GM12878 (cell line): ENCODE measurements at regions not wholly inside any gene's neighbourhood (a gene's known extent, or its start where the extent isn't known, plus 50 kb on each side); places are given as distances from the start of the nearest gene placed in this dataset.

ENCODE experiments used
- ATF7 ChIP-seq: fragments of 450-650 bp; IDR thresholded peaks from 2 replicates; pipeline ENCODE4 v1.6.1; 2016; ENCODE audit warnings: low read depth, mild to moderate bottlenecking
- BCLAF1 ChIP-seq: fragments of 450-650 bp; IDR thresholded peaks from 2 replicates; pipeline ENCODE4 v1.6.1; 2017; ENCODE audit warnings: antibody characterized with exemption, mild to moderate bottlenecking, moderate library complexity
- CTCF ChIP-seq, 3 experiments: IDR thresholded peaks in 2 of 3; conservative IDR thresholded peaks in 1 of 3; 2 replicates each; pipeline ENCODE4 v1.5.1; 2011; ENCODE audit warnings: low read depth in 3 of 3, low read length in 3 of 3, mild to moderate bottlenecking in 3 of 3, control low read depth in 2 of 3, moderate library complexity in 2 of 3, inconsistent platforms in 1 of 3, mixed read lengths in 1 of 3; ENCODE audit not compliant: control insufficient read depth in 2 of 3, insufficient read depth in 1 of 3; ENCODE audit errors: extremely low read depth in 1 of 3
- E4F1 ChIP-seq: fragments of 450-650 bp; IDR thresholded peaks from 2 replicates; pipeline ENCODE4 v1.6.1; 2018; ENCODE audit warnings: borderline replicate concordance, mild to moderate bottlenecking; ENCODE audit not compliant: partially characterized antibody
- GATAD2B ChIP-seq: fragments of 450-650 bp; conservative IDR thresholded peaks from 2 replicates; pipeline ENCODE4 v1.6.1; 2017; ENCODE audit warnings: low read depth, mild to moderate bottlenecking, moderate library complexity
- HDGF ChIP-seq: fragments of 450-650 bp; IDR thresholded peaks from 2 replicates; pipeline ENCODE4 v1.6.1; 2016; ENCODE audit warnings: antibody characterized with exemption
- JUND ChIP-seq: IDR thresholded peaks from 2 replicates; pipeline ENCODE4 v1.6.1; 2012; ENCODE audit warnings: low read depth, mild to moderate bottlenecking, low read length, improper control_type of control experiment, moderate library complexity
- MYC ChIP-seq: IDR thresholded peaks from 2 replicates; pipeline ENCODE4 v1.6.1; 2011; ENCODE audit warnings: mild to moderate bottlenecking, low read length, moderate library complexity, inconsistent platforms; ENCODE audit not compliant: insufficient read depth, insufficient replicate concordance, insufficient read length, severe bottlenecking
- PAX5 ChIP-seq: IDR thresholded peaks from 2 replicates; pipeline ENCODE4 v1.6.1; 2011; ENCODE audit warnings: low read depth, low read length, borderline replicate concordance
- TF ChIP-seq, protein P1 (sequence below): fragments of 450-650 bp; IDR thresholded peaks from 2 replicates; pipeline ENCODE4 v1.6.1; 2016; ENCODE audit warnings: mild to moderate bottlenecking, moderate library complexity, borderline replicate concordance
- TF ChIP-seq, protein P2 (sequence below): IDR thresholded peaks from 2 replicates; pipeline ENCODE4 v1.6.1; 2011; ENCODE audit warnings: low read depth, low read length, improper control_type of control experiment, borderline replicate concordance
- TF ChIP-seq, protein P3 (sequence below): fragments of 450-650 bp; IDR thresholded peaks from 2 replicates; pipeline ENCODE4 v1.6.1; 2017; ENCODE audit warnings: borderline replicate concordance

- TF ChIP-seq, protein P1, sequence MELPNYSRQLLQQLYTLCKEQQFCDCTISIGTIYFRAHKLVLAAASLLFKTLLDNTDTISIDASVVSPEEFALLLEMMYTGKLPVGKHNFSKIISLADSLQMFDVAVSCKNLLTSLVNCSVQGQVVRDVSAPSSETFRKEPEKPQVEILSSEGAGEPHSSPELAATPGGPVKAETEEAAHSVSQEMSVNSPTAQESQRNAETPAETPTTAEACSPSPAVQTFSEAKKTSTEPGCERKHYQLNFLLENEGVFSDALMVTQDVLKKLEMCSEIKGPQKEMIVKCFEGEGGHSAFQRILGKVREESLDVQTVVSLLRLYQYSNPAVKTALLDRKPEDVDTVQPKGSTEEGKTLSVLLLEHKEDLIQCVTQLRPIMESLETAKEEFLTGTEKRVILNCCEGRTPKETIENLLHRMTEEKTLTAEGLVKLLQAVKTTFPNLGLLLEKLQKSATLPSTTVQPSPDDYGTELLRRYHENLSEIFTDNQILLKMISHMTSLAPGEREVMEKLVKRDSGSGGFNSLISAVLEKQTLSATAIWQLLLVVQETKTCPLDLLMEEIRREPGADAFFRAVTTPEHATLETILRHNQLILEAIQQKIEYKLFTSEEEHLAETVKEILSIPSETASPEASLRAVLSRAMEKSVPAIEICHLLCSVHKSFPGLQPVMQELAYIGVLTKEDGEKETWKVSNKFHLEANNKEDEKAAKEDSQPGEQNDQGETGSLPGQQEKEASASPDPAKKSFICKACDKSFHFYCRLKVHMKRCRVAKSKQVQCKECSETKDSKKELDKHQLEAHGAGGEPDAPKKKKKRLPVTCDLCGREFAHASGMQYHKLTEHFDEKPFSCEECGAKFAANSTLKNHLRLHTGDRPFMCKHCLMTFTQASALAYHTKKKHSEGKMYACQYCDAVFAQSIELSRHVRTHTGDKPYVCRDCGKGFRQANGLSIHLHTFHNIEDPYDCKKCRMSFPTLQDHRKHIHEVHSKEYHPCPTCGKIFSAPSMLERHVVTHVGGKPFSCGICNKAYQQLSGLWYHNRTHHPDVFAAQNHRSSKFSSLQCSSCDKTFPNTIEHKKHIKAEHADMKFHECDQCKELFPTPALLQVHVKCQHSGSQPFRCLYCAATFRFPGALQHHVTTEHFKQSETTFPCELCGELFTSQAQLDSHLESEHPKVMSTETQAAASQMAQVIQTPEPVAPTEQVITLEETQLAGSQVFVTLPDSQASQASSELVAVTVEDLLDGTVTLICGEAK, result no peak
- TF ChIP-seq CTCF (IDR thresholded peaks at IDR 0.05 in 2 of 3, conservative IDR thresholded peaks at IDR 0.05 in 1 of 3; ENCODE audit: control insufficient read depth in 2 of 3, extremely low read depth in 1 of 3, insufficient read depth in 1 of 3, low read depth in 3 of 3, low read length in 3 of 3) (no peak), GATAD2B (peak; percentile 92), JUND (peak; percentile 87), BCLAF1 (no peak), E4F1 (no peak), ATF7 (peak; percentile 96), MYC (no peak), HDGF (no peak), PAX5 (peak; percentile 93)
- TF ChIP-seq, protein P2, sequence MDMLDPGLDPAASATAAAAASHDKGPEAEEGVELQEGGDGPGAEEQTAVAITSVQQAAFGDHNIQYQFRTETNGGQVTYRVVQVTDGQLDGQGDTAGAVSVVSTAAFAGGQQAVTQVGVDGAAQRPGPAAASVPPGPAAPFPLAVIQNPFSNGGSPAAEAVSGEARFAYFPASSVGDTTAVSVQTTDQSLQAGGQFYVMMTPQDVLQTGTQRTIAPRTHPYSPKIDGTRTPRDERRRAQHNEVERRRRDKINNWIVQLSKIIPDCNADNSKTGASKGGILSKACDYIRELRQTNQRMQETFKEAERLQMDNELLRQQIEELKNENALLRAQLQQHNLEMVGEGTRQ, result peak; percentile 18; the same call in 1 of the 2 replicates
- TF ChIP-seq, protein P3, sequence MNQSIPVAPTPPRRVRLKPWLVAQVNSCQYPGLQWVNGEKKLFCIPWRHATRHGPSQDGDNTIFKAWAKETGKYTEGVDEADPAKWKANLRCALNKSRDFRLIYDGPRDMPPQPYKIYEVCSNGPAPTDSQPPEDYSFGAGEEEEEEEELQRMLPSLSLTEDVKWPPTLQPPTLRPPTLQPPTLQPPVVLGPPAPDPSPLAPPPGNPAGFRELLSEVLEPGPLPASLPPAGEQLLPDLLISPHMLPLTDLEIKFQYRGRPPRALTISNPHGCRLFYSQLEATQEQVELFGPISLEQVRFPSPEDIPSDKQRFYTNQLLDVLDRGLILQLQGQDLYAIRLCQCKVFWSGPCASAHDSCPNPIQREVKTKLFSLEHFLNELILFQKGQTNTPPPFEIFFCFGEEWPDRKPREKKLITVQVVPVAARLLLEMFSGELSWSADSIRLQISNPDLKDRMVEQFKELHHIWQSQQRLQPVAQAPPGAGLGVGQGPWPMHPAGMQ, result no peak
Measured at GRCh38 chr5:68433923-68434879, 218.6 kb downstream of the PIK3R1 start (continued).
